Caco-2 (cell line): ENCODE measurements at regions not wholly inside any gene's neighbourhood (a gene's known extent, or its start where the extent isn't known, plus 50 kb on each side); places are given as distances from the start of the nearest gene placed in this dataset.
A peak's percentile ranks its signal among the peaks of the same experiment; 100 is the strongest.
"Not testable (repeated sequence)": the region's sequence is repeated elsewhere in the genome, so short reads cannot be mapped to it uniquely, and the experiment has no call there.

ENCODE experiments used
- BruUV-seq: library from RNA; stranded (reverse); fragments of 400-500 nt; replicated peaks from 2 replicates; lab custom pipeline; 2021; lab: Mats Ljungman, UMichigan
- CTCF ChIA-PET: fragments of 300-600 bp; sonication (Branson Sonifier 250); formaldehyde crosslinking; loops from one replicate; lab custom pipeline; 2022; ENCODE audit warnings: antibody characterized with exemption; lab: Charles Lee
- POLR2A ChIA-PET: fragments of 300-600 bp; sonication (Branson Sonifier 250); formaldehyde crosslinking; loops from one replicate; lab custom pipeline; 2022; ENCODE audit warnings: antibody characterized with exemption; lab: Charles Lee
- DNase-seq, 2 experiments: peaks; one replicate each; pipeline versions ENCODE4 v3.0.0 to v3.0.0-alpha.2; 2020 to 2022
- H3K27me3 ChIP-seq: replicated peaks from 2 replicates; pipeline ENCODE4 v1.6.0; 2011; ENCODE audit warnings: low read length; ENCODE audit not compliant: control insufficient read depth, insufficient read depth
- H3K36me3 ChIP-seq: 2 replicates; pipeline ENCODE4 v1.5.1; 2011; ENCODE audit warnings: low read length; ENCODE audit not compliant: control insufficient read depth, insufficient read depth
- H3K4me1 ChIP-seq: fragments of 250-450 bp; sonication (Bioruptor Pico); 2 replicates; pipeline ENCODE4 v1.5.1; 2020; ENCODE audit warnings: mild to moderate bottlenecking
- H3K4me3 ChIP-seq: 2 replicates; pipeline ENCODE4 v1.5.1; 2011; ENCODE audit warnings: low read depth, mild to moderate bottlenecking, control low read depth, low read length
- H3K9me3 ChIP-seq: fragments of 250-450 bp; sonication (Bioruptor Pico); 2 replicates; pipeline ENCODE4 v1.5.1; 2020; ENCODE audit warnings: mild to moderate bottlenecking, moderate library complexity
- H3K27ac Mint-ChIP-seq: one replicate; pipeline ENCODE4 v1.8.0; 2022; ENCODE audit warnings: mixed read lengths; ENCODE audit not compliant: unreplicated experiment
- H3K27me3 Mint-ChIP-seq: one replicate; pipeline ENCODE4 v1.8.0; 2022; ENCODE audit warnings: mixed read lengths; ENCODE audit not compliant: insufficient read depth, unreplicated experiment
- H3K36me3 Mint-ChIP-seq: one replicate; pipeline ENCODE4 v1.8.0; 2022; ENCODE audit warnings: mild to moderate bottlenecking, mixed read lengths; ENCODE audit not compliant: insufficient read depth, unreplicated experiment
- H3K4me1 Mint-ChIP-seq: one replicate; pipeline ENCODE4 v1.8.0; 2022; ENCODE audit warnings: low read depth, mixed read lengths; ENCODE audit not compliant: unreplicated experiment
- H3K4me3 Mint-ChIP-seq: one replicate; pipeline ENCODE4 v1.8.0; 2022; ENCODE audit warnings: mild to moderate bottlenecking, moderate library complexity, mixed read lengths; ENCODE audit not compliant: unreplicated experiment
- H3K9me3 Mint-ChIP-seq: one replicate; pipeline ENCODE4 v1.8.0; 2022; ENCODE audit warnings: mixed read lengths; ENCODE audit not compliant: unreplicated experiment
- intact Hi-C: fragments of 100-400 bp; cut with micrococcal nuclease; formaldehyde crosslinking; loops from one replicate; pipeline ENCODE4 v1.10.0; 2022; ENCODE audit not compliant: unreplicated experiment
- TF ChIP-seq, protein P1 (sequence below), 2 experiments: fragments of 200-600 bp in 1 of 2; IDR thresholded peaks; 1 replicate in 1 of 2; 2 replicates in 1 of 2; pipeline versions ENCODE4 v1.5.1 to v1.8.0; 2011 to 2022; ENCODE audit warnings: antibody characterized with exemption in 1 of 2, control low read depth in 1 of 2, inconsistent platforms in 1 of 2, low read depth in 1 of 2, low read length in 1 of 2, mild to moderate bottlenecking in 1 of 2, moderate library complexity in 1 of 2; ENCODE audit not compliant: insufficient read depth in 1 of 2, severe bottlenecking in 1 of 2, unreplicated experiment in 1 of 2

DNA sequence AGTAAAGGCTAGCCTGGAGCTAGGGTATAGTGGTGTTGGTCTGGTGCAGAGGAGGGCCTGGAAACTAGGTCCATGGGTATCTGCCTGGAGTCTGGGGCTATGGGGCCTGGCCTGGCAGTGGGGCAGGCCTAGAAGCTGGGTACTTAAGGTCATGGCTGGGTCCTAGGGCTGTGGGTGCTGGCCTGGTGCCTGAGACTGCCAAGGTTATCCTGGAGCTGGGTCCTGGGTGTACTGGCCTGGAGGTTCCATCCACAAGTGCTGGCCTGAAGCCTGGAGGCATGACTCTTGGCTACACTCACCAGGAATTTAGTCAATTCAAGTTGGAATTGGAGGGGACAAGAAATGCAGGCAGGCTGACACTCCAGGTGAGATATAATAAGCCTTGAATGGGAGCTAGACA, 108.4 kb upstream of the ZCCHC13 start:
- Histone ChIP-seq H3K4me3 (no peak overlapping the region), H3K27me3 (no peaks in the 10 kb centered on the region), H3K9me3 (no peaks in the 10 kb centered on the region), H3K4me1 (no peaks in the 10 kb centered on the region), H3K36me3 (no peaks in the 10 kb centered on the region)
- TF ChIP-seq, protein P1, sequence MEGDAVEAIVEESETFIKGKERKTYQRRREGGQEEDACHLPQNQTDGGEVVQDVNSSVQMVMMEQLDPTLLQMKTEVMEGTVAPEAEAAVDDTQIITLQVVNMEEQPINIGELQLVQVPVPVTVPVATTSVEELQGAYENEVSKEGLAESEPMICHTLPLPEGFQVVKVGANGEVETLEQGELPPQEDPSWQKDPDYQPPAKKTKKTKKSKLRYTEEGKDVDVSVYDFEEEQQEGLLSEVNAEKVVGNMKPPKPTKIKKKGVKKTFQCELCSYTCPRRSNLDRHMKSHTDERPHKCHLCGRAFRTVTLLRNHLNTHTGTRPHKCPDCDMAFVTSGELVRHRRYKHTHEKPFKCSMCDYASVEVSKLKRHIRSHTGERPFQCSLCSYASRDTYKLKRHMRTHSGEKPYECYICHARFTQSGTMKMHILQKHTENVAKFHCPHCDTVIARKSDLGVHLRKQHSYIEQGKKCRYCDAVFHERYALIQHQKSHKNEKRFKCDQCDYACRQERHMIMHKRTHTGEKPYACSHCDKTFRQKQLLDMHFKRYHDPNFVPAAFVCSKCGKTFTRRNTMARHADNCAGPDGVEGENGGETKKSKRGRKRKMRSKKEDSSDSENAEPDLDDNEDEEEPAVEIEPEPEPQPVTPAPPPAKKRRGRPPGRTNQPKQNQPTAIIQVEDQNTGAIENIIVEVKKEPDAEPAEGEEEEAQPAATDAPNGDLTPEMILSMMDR (IDR thresholded peaks at IDR 0.05; ENCODE audit: insufficient read depth in 1 of 2, low read depth in 1 of 2, low read length in 1 of 2, severe bottlenecking in 1 of 2, unreplicated experiment in 1 of 2), result no peak
- Mint-ChIP-seq H3K27ac (no peak overlapping the region), H3K27me3 (no peaks in the 10 kb centered on the region), H3K4me1 (no peaks in the 10 kb centered on the region), H3K36me3 (no peaks in the 10 kb centered on the region), H3K4me3 (no peak overlapping the region), H3K9me3 (no peaks in the 10 kb centered on the region)
- POLR2A ChIA-PET, result no interaction called here
- no peak for DNase-seq
- BruUV-seq, result no TSS peak
- intact Hi-C loops, result no loop called here
- CTCF ChIA-PET, result no interaction called here

DNA sequence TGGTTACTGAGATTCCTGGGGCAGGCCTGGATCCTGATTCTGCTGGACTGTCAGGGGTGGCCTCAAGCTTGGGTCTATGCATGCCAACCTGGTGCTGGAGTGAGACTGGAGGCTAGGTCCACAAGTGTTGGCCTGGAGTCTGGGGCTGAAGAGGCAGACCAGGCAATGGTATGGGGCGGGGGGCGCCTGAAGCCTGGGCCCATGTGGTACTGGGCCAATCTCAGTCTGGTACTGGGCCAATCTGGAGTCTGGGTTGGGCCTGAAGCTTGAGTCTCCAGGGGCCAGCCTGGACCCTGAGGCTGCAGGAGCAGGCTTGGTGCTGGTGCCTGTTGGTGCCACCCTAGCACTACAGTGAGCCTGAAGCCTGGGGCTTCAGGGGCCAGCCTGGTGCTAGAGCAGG, 108.9 kb upstream of the ZCCHC13 start:
- H3K36me3 Mint-ChIP-seq, result no peaks in the 10 kb centered on the region
- intact Hi-C loops, result no loop called here
- ChIA-PET CTCF (no interaction called here), POLR2A (no interaction called here)
- no peak for DNase-seq
- H3K9me3 Mint-ChIP-seq, result no peaks in the 10 kb centered on the region
- H3K4me1 Mint-ChIP-seq, result no peaks in the 10 kb centered on the region
- Histone ChIP-seq H3K4me3 (no peak overlapping the region), H3K27me3 (no peaks in the 10 kb centered on the region), H3K4me1 (no peaks in the 10 kb centered on the region), H3K36me3 (no peaks in the 10 kb centered on the region), H3K9me3 (no peaks in the 10 kb centered on the region)
- TF ChIP-seq, protein P1 (IDR thresholded peaks at IDR 0.05; ENCODE audit: insufficient read depth in 1 of 2, low read depth in 1 of 2, low read length in 1 of 2, severe bottlenecking in 1 of 2, unreplicated experiment in 1 of 2), result no peak
- no peak overlapping the region for H3K27ac Mint-ChIP-seq
- BruUV-seq, result no TSS peak
- no peak overlapping the region for H3K4me3 Mint-ChIP-seq
- H3K27me3 Mint-ChIP-seq, result no peaks in the 10 kb centered on the region

DNA sequence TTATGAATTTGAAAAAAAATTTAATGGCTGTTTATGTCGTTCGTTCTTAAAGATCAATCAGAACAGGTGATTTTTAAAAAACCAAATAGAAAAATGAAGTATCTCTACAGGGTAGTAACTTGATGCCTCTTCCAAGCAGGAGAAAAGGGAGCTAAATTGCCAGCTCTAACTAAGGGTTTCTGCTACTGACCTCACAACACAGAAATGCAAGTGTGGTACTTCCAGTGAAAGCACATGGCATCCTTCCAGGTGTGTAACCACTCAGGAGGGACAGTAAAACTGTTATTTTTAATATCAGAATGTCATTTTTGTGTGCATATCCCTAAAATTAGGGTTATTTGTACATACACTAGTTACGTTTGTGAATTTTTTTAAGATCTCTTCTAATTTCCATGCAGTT, 116.8 kb upstream of the ZCCHC13 start:
- no peaks in the 10 kb centered on the region for H3K9me3 Mint-ChIP-seq
- no peak overlapping the region for H3K4me3 ChIP-seq
- H3K4me1 ChIP-seq, result peaks cover 4% of the 10 kb centered on the region
- no peaks in the 10 kb centered on the region for H3K4me1 Mint-ChIP-seq
- TF ChIP-seq, protein P1 (IDR thresholded peaks at IDR 0.05; ENCODE audit: insufficient read depth in 1 of 2, low read depth in 1 of 2, low read length in 1 of 2, severe bottlenecking in 1 of 2, unreplicated experiment in 1 of 2), result no peak
- H3K27ac Mint-ChIP-seq, result no peak overlapping the region
- no TSS peak for BruUV-seq
- H3K36me3 ChIP-seq, result no peaks in the 10 kb centered on the region
- no peak overlapping the region for H3K4me3 Mint-ChIP-seq
- no peaks in the 10 kb centered on the region for H3K9me3 ChIP-seq
- no peaks in the 10 kb centered on the region for H3K27me3 ChIP-seq
- no peaks in the 10 kb centered on the region for H3K36me3 Mint-ChIP-seq
- no peaks in the 10 kb centered on the region for H3K27me3 Mint-ChIP-seq
- no peak for DNase-seq
- POLR2A ChIA-PET, result no interaction called here
- CTCF ChIA-PET, result no interaction called here
- intact Hi-C loops, result no loop called here

DNA sequence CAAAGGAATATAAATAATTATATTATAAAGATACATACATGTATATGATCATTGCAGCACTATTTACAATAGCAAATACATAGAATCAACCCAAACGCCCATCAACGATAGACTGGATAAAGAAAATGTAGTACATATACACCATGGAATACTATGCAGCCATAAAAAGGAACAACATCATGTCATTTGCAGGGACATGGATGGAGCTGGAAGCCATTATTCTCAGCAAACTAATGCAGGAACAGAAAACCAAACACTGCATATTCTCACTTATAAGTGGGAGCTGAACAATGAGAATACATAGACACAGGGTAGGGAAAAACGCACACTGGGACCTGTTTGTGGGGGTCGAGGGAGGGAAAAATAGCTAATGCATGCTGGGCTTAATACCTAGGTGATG, 120.9 kb upstream of the ZCCHC13 start:
- H3K4me3 Mint-ChIP-seq, H3K4me1 Mint-ChIP-seq, H3K36me3 Mint-ChIP-seq, CTCF ChIA-PET, H3K9me3 Mint-ChIP-seq, POLR2A ChIA-PET, H3K4me3 ChIP-seq, H3K27me3 ChIP-seq, H3K36me3 ChIP-seq, intact Hi-C loops, H3K9me3 ChIP-seq, H3K27ac Mint-ChIP-seq, BruUV-seq, DNase-seq, H3K27me3 Mint-ChIP-seq: not testable (repeated sequence)
- peaks cover 22% of the 10 kb centered on the region for H3K4me1 ChIP-seq

GRCh38 chrX:74181976-74182375, 122.0 kb upstream of the ZCCHC13 start:
- BruUV-seq, H3K9me3 Mint-ChIP-seq, H3K4me1 Mint-ChIP-seq, H3K27ac Mint-ChIP-seq, H3K27me3 ChIP-seq, H3K4me3 Mint-ChIP-seq, H3K27me3 Mint-ChIP-seq, H3K4me3 ChIP-seq, H3K36me3 Mint-ChIP-seq, intact Hi-C loops, H3K9me3 ChIP-seq, POLR2A ChIA-PET, CTCF ChIA-PET, H3K36me3 ChIP-seq: not testable (repeated sequence)
- DNase-seq, result peak; percentile 42 to 65
- H3K4me1 ChIP-seq, result peaks cover 24% of the 10 kb centered on the region
